ENCODE measurements at regions not wholly inside any gene's neighbourhood (a gene's known extent, or its start where the extent isn't known, plus 50 kb on each side); places are given as distances from the start of the nearest gene placed in this dataset.

GRCh38 chr10:52577047-52577446, 195.5 kb downstream of the MBL2 start:
- TF ChIP-seq ZNF274 (IDR thresholded peaks at IDR 0.05; ENCODE audit: low read depth, low read length), result no peak
- no peak for TF ChIP-seq YY1 (IDR thresholded peaks at IDR 0.05; ENCODE audit: insufficient read depth, insufficient read length)
